ENCODE measurements at regions not wholly inside any gene's neighbourhood (a gene's known extent, or its start where the extent isn't known, plus 50 kb on each side); places are given as distances from the start of the nearest gene placed in this dataset.
A peak's percentile ranks its signal among the peaks of the same experiment; 100 is the strongest.
"Not testable (repeated sequence)": the region's sequence is repeated elsewhere in the genome, so short reads cannot be mapped to it uniquely, and the experiment has no call there.

- not testable (repeated sequence) for H2AFZ ChIP-seq (ENCODE audit: low read length); H4K20me1 ChIP-seq (ENCODE audit: control insufficient read depth, insufficient read depth, insufficient read length); H3K36me3 Mint-ChIP-seq (ENCODE audit: insufficient read depth in 1 of 3, low read depth in 3 of 3); H3K9me3 ChIP-seq (ENCODE audit: control insufficient read depth, low read depth, low read length); H2BK15ac ChIP-seq (ENCODE audit: low read depth, low read length); H2BK120ac ChIP-seq (ENCODE audit: low read depth, low read length, poor library complexity, severe bottlenecking); H3K4ac ChIP-seq (ENCODE audit: low read depth, low read length); H3K23ac ChIP-seq (ENCODE audit: insufficient read length, low read depth, low read length); H4K8ac ChIP-seq (replicated peaks; ENCODE audit: insufficient read length, low read depth, low read length); H2BK12ac ChIP-seq (ENCODE audit: insufficient read length, low read depth, low read length); H3K79me2 ChIP-seq (ENCODE audit: insufficient read depth, low read length); H3K4me1 ChIP-seq (ENCODE audit: insufficient read depth, low read length); H4K5ac ChIP-seq (ENCODE audit: insufficient read length, low read depth, low read length); H3K27me3 ChIP-seq (ENCODE audit: insufficient read depth, low read length); H2BK5ac ChIP-seq (ENCODE audit: insufficient read length, low read length); H3K9me3 Mint-ChIP-seq; H4K91ac ChIP-seq (ENCODE audit: insufficient read length, low read depth, low read length); H3K79me1 ChIP-seq (ENCODE audit: insufficient read depth, low read depth, low read length, poor library complexity, severe bottlenecking); H2BK20ac ChIP-seq (ENCODE audit: low read depth, low read length, poor library complexity, severe bottlenecking); H3K56ac ChIP-seq (ENCODE audit: insufficient read length, low read depth, low read length); H3K27me3 Mint-ChIP-seq (ENCODE audit: low read depth); H3T11ph ChIP-seq (ENCODE audit: low read length); H2AK5ac ChIP-seq (ENCODE audit: insufficient read length, low read length)
- Histone ChIP-seq H3K18ac (ENCODE audit: insufficient read length, low read depth, low read length) (peak overlapping the region; percentile 36), H3K27ac (ENCODE audit: insufficient read length, low read depth, low read length) (peak overlapping the region; percentile 67), H3K14ac (ENCODE audit: insufficient read depth, low read length) (peak overlapping the region; percentile 59), H3K4me2 (ENCODE audit: insufficient read depth, insufficient read length, low read length) (peak overlapping the region; percentile 87), H3K9ac (ENCODE audit: extremely low read depth, insufficient read length, low read length) (peak overlapping the region; percentile 81), H3K23me2 (ENCODE audit: insufficient read length, low read depth, low read length, poor library complexity, severe bottlenecking) (peaks cover 15% of the 10 kb centered on the region)
- Mint-ChIP-seq H3K27ac (peak overlapping the region; percentile 98 to 100 (median 99)), H3K4me3 (peak overlapping the region; percentile 90 to 95), H3K4me1 (peaks cover 29 to 39% of the 10 kb centered on the region in 2 experiments)
- WGBS (ENCODE audit: extremely low coverage, insufficient read length, low lambda C conversion rate): no CpG with 5 or more reads among the region's 43 CpGs
- peak; percentile 89 for DNase-seq
Measured at GRCh38 chr6:27807441-27808241, 104.6 kb downstream of the OR2B2 start.
